ENCODE measurements at regions not wholly inside any gene's neighbourhood (a gene's known extent, or its start where the extent isn't known, plus 50 kb on each side); places are given as distances from the start of the nearest gene placed in this dataset.

DNA sequence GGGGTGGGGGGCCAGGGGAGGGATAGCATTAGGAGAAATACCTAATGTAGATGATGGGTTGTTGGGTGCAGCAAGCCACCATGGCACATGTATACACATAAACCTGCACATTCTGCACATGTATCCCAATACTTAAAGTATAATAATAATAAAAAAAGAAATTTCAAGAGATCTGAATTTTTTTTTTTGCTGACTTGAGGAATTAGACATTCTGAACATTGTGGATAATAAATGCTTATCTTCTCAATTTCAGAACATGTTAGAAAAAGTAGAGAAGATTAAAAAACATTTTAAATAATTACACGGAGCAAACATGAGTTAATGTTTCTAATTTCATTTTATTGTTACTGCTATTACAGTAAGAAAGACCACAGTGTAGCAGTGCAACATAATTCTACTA is 230.4 kb downstream of the DTHD1 start:
- TF ChIP-seq, protein P1, sequence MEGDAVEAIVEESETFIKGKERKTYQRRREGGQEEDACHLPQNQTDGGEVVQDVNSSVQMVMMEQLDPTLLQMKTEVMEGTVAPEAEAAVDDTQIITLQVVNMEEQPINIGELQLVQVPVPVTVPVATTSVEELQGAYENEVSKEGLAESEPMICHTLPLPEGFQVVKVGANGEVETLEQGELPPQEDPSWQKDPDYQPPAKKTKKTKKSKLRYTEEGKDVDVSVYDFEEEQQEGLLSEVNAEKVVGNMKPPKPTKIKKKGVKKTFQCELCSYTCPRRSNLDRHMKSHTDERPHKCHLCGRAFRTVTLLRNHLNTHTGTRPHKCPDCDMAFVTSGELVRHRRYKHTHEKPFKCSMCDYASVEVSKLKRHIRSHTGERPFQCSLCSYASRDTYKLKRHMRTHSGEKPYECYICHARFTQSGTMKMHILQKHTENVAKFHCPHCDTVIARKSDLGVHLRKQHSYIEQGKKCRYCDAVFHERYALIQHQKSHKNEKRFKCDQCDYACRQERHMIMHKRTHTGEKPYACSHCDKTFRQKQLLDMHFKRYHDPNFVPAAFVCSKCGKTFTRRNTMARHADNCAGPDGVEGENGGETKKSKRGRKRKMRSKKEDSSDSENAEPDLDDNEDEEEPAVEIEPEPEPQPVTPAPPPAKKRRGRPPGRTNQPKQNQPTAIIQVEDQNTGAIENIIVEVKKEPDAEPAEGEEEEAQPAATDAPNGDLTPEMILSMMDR (IDR thresholded peaks at IDR 0.05; ENCODE audit: insufficient read depth, low read depth, low read length) = no peak
- no peak for TF ChIP-seq EZH2 (IDR thresholded peaks at IDR 0.05; ENCODE audit: insufficient read depth, low read length)
